ENCODE measurements at regions not wholly inside any gene's neighbourhood (a gene's known extent, or its start where the extent isn't known, plus 50 kb on each side); places are given as distances from the start of the nearest gene placed in this dataset.
A peak's percentile ranks its signal among the peaks of the same experiment; 100 is the strongest.

- no peaks in the 10 kb centered on the region for H3K9me3 ChIP-seq (ENCODE audit: control insufficient read depth in 4 of 4, insufficient read depth in 3 of 4, low read length in 3 of 4)
- H3K4me3 ChIP-seq = no peak overlapping the region
- WGBS, 2 donors = 70 to 80% methylated on average over 5 of the region's 5 CpGs
- peaks cover 0 to 6% (median 0%) of the 10 kb centered on the region in 5 donors for H3K4me1 ChIP-seq (ENCODE audit: control insufficient read depth in 5 of 5, insufficient read depth in 5 of 5, low read length in 5 of 5)
- H3K9ac ChIP-seq (ENCODE audit: insufficient read depth in 1 of 2, low read length in 2 of 2) = no peak overlapping the region
- H3K27ac ChIP-seq (ENCODE audit: low read depth in 1 of 2, low read length in 1 of 2) = peak overlapping the region in 1 of 2 donors; percentile 4
- H3K27me3 ChIP-seq (ENCODE audit: control insufficient read depth in 3 of 3, insufficient read depth in 3 of 3, low read length in 2 of 3) = peaks cover 0 to 3% (median 0%) of the 10 kb centered on the region in 3 donors
- TF ChIP-seq CTCF (IDR thresholded peaks at IDR 0.05; ENCODE audit: control extremely low read depth, extremely low read depth) = no peak
- H3K36me3 ChIP-seq (ENCODE audit: control insufficient read depth in 4 of 4, insufficient read depth in 4 of 4, low read length in 4 of 4) = no peaks in the 10 kb centered on the region
- no peak for ATAC-seq (ENCODE audit: insufficient read depth, low FRiP score)
- DNase-seq = no peak
These were observed 137.5 kb upstream of the IRX3 start for GRCh38 chr16:54424043-54424451.

DNA sequence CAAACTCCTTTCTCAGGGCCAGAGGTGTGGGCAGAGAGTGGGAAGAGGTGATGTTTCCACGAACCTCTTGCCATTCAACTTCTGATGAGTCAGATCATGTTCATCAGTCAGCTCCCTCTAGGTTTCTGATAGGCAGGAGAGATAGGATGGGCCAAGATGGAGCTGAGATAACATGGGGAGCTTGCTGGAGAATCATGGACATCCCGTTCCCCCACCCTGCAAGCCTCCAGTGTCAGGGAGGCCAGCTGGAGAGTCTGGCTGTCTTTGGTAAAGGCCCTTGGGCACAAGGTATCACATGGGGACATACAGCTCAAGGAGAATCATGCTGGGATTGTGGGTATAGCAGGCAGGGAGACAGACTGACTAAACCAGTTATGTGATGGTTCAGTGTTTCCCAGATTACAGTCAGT is 136.0 kb upstream of the IRX3 start:
- H3K9ac ChIP-seq (ENCODE audit: insufficient read depth in 1 of 2, low read length in 2 of 2) = no peak overlapping the region
- ATAC-seq (ENCODE audit: insufficient read depth, low FRiP score) = no peak
- 70 to 84% methylated on average over 2 of the region's 2 CpGs for WGBS, 2 donors
- peak overlapping the region; percentile 54 to 60 for H3K27ac ChIP-seq (ENCODE audit: low read depth in 1 of 2, low read length in 1 of 2)
- H3K4me1 ChIP-seq (ENCODE audit: control insufficient read depth in 5 of 5, insufficient read depth in 5 of 5, low read length in 5 of 5) = peaks cover 0 to 6% (median 0%) of the 10 kb centered on the region in 5 donors
- no peak overlapping the region for H3K4me3 ChIP-seq
- H3K9me3 ChIP-seq (ENCODE audit: control insufficient read depth in 4 of 4, insufficient read depth in 3 of 4, low read length in 3 of 4) = no peaks in the 10 kb centered on the region
- H3K36me3 ChIP-seq (ENCODE audit: control insufficient read depth in 4 of 4, insufficient read depth in 4 of 4, low read length in 4 of 4) = no peaks in the 10 kb centered on the region
- H3K27me3 ChIP-seq (ENCODE audit: control insufficient read depth in 3 of 3, insufficient read depth in 3 of 3, low read length in 2 of 3) = peaks cover 0 to 3% (median 0%) of the 10 kb centered on the region in 3 donors
- no peak for DNase-seq
- TF ChIP-seq CTCF (IDR thresholded peaks at IDR 0.05; ENCODE audit: control extremely low read depth, extremely low read depth) = no peak

DNA sequence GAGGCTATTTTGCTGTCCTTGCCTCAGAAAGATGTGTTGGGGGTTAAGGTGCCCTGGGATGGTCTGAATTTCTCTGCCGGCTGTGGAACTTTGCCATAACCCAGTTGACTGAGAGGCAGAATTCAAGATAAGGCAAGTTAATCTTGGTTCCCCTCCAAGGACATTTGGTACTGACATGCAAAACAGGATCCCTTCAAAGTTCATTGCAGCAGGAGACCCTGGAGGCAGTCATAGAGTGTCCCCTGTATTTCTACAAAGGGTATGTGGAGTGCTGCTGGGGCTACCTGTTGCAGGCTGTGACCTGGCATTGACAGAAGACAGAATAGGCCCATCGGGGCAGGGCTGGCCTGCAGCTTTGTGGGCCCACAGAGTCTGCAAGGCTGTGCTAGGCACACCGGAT is 135.6 kb upstream of the IRX3 start:
- no peak overlapping the region for H3K4me3 ChIP-seq
- no peak for TF ChIP-seq CTCF (IDR thresholded peaks at IDR 0.05; ENCODE audit: control extremely low read depth, extremely low read depth)
- H3K27me3 ChIP-seq (ENCODE audit: control insufficient read depth in 3 of 3, insufficient read depth in 3 of 3, low read length in 2 of 3) = peaks cover 0 to 3% (median 0%) of the 10 kb centered on the region in 3 donors
- no peaks in the 10 kb centered on the region for H3K36me3 ChIP-seq (ENCODE audit: control insufficient read depth in 4 of 4, insufficient read depth in 4 of 4, low read length in 4 of 4)
- 58 to 67% methylated on average over 3 of the region's 3 CpGs for WGBS, 2 donors
- H3K9ac ChIP-seq (ENCODE audit: insufficient read depth in 1 of 2, low read length in 2 of 2) = no peak overlapping the region
- DNase-seq (no peak), ATAC-seq (ENCODE audit: insufficient read depth, low FRiP score) (no peak)
- peak overlapping the region; percentile 54 to 60 for H3K27ac ChIP-seq (ENCODE audit: low read depth in 1 of 2, low read length in 1 of 2)
- H3K9me3 ChIP-seq (ENCODE audit: control insufficient read depth in 4 of 4, insufficient read depth in 3 of 4, low read length in 3 of 4) = no peaks in the 10 kb centered on the region
- H3K4me1 ChIP-seq (ENCODE audit: control insufficient read depth in 5 of 5, insufficient read depth in 5 of 5, low read length in 5 of 5) = peaks cover 0 to 6% (median 0%) of the 10 kb centered on the region in 5 donors

- no peaks in the 10 kb centered on the region for H3K36me3 ChIP-seq (ENCODE audit: control insufficient read depth in 4 of 4, insufficient read depth in 4 of 4, low read length in 4 of 4)
- H3K27ac ChIP-seq (ENCODE audit: low read depth in 1 of 2, low read length in 1 of 2) = peak overlapping the region in 1 of 2 donors; percentile 52
- no peak for TF ChIP-seq CTCF (IDR thresholded peaks at IDR 0.05; ENCODE audit: control extremely low read depth, extremely low read depth)
- no peaks in the 10 kb centered on the region for H3K9me3 ChIP-seq (ENCODE audit: control insufficient read depth in 4 of 4, insufficient read depth in 3 of 4, low read length in 3 of 4)
- no peak overlapping the region for H3K9ac ChIP-seq (ENCODE audit: insufficient read depth in 1 of 2, low read length in 2 of 2)
- H3K27me3 ChIP-seq (ENCODE audit: control insufficient read depth in 3 of 3, insufficient read depth in 3 of 3, low read length in 2 of 3) = no peaks in the 10 kb centered on the region
- WGBS, 2 donors = 69 to 90% methylated on average over 1 of the region's 1 CpG
- ATAC-seq (ENCODE audit: insufficient read depth, low FRiP score) (no peak), DNase-seq (no peak)
- peaks cover 0 to 6% (median 0%) of the 10 kb centered on the region in 5 donors for H3K4me1 ChIP-seq (ENCODE audit: control insufficient read depth in 5 of 5, insufficient read depth in 5 of 5, low read length in 5 of 5)
- no peak overlapping the region for H3K4me3 ChIP-seq
These were observed 134.6 kb upstream of the IRX3 start for GRCh38 chr16:54421220-54421619.
